BLaER1 (cell line): ENCODE measurements at regions not wholly inside any gene's neighbourhood (a gene's known extent, or its start where the extent isn't known, plus 50 kb on each side); places are given as distances from the start of the nearest gene placed in this dataset.
"Not testable (repeated sequence)": the region's sequence is repeated elsewhere in the genome, so short reads cannot be mapped to it uniquely, and the experiment has no call there.

Experiments
- H3K27ac ChIP-seq: shearing (Covaris generic); formaldehyde crosslinking; 2 replicates; pipeline ENCODE4 v1.8.1; 2022
- H3K27me3 ChIP-seq: shearing (Covaris generic); formaldehyde crosslinking; 2 replicates; pipeline ENCODE4 v1.8.1; 2022
- H3K36me3 ChIP-seq: shearing (Covaris generic); formaldehyde crosslinking; 2 replicates; pipeline ENCODE4 v1.8.1; 2022
- H3K4me1 ChIP-seq: shearing (Covaris generic); formaldehyde crosslinking; 2 replicates; pipeline ENCODE4 v1.8.1; 2022
- H3K4me2 ChIP-seq: shearing (Covaris generic); formaldehyde crosslinking; 2 replicates; pipeline ENCODE4 v1.8.1; 2022
- H3K4me3 ChIP-seq: shearing (Covaris generic); formaldehyde crosslinking; 2 replicates; pipeline ENCODE4 v1.8.1; 2022
- H3K9ac ChIP-seq: shearing (Covaris generic); formaldehyde crosslinking; 2 replicates; pipeline ENCODE4 v1.8.1; 2022
- H3K9me3 ChIP-seq: shearing (Covaris generic); formaldehyde crosslinking; 2 replicates; pipeline ENCODE4 v1.8.1; 2022
- H4K20me1 ChIP-seq: shearing (Covaris generic); formaldehyde crosslinking; 2 replicates; pipeline ENCODE4 v1.8.1; 2022
- Cebpa-rat ChIP-seq: shearing (Covaris generic); IDR thresholded peaks from 2 replicates; pipeline ENCODE4 v1.8.1; 2022

GRCh38 chr1:244288663-244289062, 163.0 kb downstream of the ADSS2 start:
- H3K36me3 ChIP-seq = no peaks in the 10 kb centered on the region
- TF ChIP-seq Cebpa-rat = no peak
- H3K4me3 ChIP-seq = no peak overlapping the region
- no peaks in the 10 kb centered on the region for H4K20me1 ChIP-seq
- 0 out of 2 replicates have a peak, but pooled peaks cover 11% of the 10 kb centered on the region for H3K4me1 ChIP-seq
- H3K27ac ChIP-seq = no peak overlapping the region
- H3K9ac ChIP-seq = no peak overlapping the region
- peaks cover 18% of the 10 kb centered on the region for H3K9me3 ChIP-seq
- H3K27me3 ChIP-seq = no peaks in the 10 kb centered on the region
- H3K4me2 ChIP-seq = no peak overlapping the region

DNA sequence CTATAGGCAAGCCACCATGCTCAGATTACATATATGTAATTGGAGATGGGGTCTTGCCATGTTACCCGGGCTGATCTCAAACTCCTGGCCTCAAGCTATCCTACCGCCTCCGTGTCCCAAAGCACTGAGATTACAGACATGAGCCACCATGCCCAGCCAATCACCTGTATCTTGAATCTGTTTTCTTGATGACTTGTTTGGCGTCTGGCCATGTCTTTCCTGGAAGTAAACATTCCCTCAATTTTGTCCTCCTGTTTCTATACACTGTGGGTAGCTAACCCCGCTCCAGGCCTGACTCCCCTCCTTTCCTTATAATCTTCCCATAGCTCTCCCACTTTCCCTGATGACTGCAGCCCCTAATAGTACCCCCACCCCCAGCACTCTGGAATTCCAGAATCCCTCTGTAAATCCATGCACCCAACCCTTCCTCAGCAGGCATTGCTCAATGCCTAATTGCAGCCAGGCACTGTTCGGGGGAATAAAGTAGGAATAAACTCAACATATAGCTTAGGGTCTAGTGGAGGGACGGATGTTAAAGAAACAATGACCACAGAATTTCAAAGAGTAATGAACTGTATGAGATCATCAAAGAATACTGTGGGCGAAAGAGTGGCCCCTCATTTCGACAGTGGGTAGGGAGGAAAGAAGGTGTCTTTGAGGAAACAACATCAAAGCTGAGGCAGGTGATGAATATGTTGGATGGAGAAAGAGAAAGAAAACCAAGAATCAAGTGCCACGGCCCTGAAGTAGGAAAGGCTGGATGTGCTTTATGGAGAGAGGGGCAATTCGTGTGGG, 161.5 kb downstream of the ADSS2 start:
- peaks cover 18% of the 10 kb centered on the region for H3K9me3 ChIP-seq
- 0 out of 2 replicates have a peak, but pooled peaks cover 6% of the 10 kb centered on the region for H3K4me1 ChIP-seq
- H3K36me3 ChIP-seq = no peaks in the 10 kb centered on the region
- H3K27ac ChIP-seq = no peak overlapping the region
- no peak overlapping the region for H3K9ac ChIP-seq
- no peaks in the 10 kb centered on the region for H4K20me1 ChIP-seq
- H3K4me2 ChIP-seq = no peak overlapping the region
- TF ChIP-seq Cebpa-rat = no peak
- H3K4me3 ChIP-seq = no peak overlapping the region
- H3K27me3 ChIP-seq = no peaks in the 10 kb centered on the region

DNA sequence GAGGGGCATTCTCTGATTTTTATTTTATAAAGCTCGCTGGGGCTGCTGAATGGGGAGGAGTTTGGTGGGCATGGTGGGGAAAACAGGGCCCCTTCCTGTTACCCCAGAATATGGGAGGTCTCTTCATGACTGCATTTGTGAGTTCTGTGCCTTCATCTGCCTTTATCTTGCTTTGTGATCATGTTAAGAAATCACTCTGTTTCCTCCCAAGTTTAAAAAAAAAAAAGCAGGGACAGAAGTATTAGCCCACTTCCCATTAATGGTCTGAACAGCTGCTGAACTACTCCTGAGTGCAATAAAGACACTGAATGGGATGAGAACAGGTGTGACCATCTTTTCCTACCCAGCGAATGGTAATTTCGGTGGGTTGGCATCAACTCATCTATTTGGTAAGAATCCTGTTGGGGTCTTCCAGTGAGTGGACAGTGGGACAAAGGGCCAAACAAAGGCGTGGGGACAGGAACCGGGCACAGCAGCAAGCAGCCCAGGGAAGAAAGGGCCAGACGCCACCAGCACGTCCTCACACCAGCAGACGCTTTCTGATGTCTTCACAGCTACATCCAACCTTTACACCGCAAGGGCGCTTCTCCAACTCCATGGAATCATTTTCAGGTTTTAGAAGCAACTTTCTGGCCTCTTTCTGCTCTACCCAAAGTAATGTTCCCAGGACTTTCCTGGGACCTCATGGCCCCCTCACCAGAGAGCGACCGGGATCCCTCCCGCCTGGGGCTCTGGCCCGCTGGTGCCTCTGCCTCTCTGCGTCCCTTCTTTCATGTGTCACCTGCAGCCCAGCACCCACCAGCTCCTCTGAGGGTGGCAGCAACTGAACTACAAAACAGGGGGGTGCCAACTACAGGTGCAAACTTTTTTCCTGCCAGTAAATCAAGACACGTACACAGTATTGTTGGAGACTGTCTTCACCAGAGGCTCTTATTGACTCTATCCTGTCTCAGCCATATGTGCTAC, 160.2 kb downstream of the ADSS2 start:
- no peak overlapping the region for H3K27ac ChIP-seq
- H3K4me2 ChIP-seq = no peak overlapping the region
- H3K9ac ChIP-seq = no peak overlapping the region
- H3K4me1 ChIP-seq = 0 out of 2 replicates have a peak, but pooled peaks cover 6% of the 10 kb centered on the region
- H3K36me3 ChIP-seq = no peaks in the 10 kb centered on the region
- TF ChIP-seq Cebpa-rat = no peak
- H4K20me1 ChIP-seq = no peaks in the 10 kb centered on the region
- H3K27me3 ChIP-seq = no peaks in the 10 kb centered on the region
- no peak overlapping the region for H3K4me3 ChIP-seq
- H3K9me3 ChIP-seq = peaks cover 18% of the 10 kb centered on the region

GRCh38 chr1:244294599-244295224, 157.0 kb downstream of the ADSS2 start:
- Histone ChIP-seq H3K36me3 (no peaks in the 10 kb centered on the region), H3K4me2 (no peak overlapping the region), H3K27ac (no peak overlapping the region), H3K4me1 (peaks cover 21% of the 10 kb centered on the region; the same call in 1 of the 2 replicates), H4K20me1 (no peaks in the 10 kb centered on the region), H3K9me3 (peaks cover 5% of the 10 kb centered on the region), H3K27me3 (no peaks in the 10 kb centered on the region), H3K4me3 (no peak overlapping the region), H3K9ac (no peak overlapping the region; the same call in 1 of the 2 replicates)
- no peak for TF ChIP-seq Cebpa-rat

GRCh38 chr1:244296003-244296402, 155.7 kb downstream of the ADSS2 start:
- no peaks in the 10 kb centered on the region for H4K20me1 ChIP-seq
- H3K9ac ChIP-seq = no peak overlapping the region
- H3K27me3 ChIP-seq = no peaks in the 10 kb centered on the region
- H3K4me1 ChIP-seq = peaks cover 21% of the 10 kb centered on the region; the same call in 1 of the 2 replicates
- no peaks in the 10 kb centered on the region for H3K36me3 ChIP-seq
- H3K9me3 ChIP-seq = no peaks in the 10 kb centered on the region
- H3K27ac ChIP-seq = no peak overlapping the region
- no peak overlapping the region for H3K4me2 ChIP-seq
- no peak overlapping the region for H3K4me3 ChIP-seq
- TF ChIP-seq Cebpa-rat = no peak

DNA sequence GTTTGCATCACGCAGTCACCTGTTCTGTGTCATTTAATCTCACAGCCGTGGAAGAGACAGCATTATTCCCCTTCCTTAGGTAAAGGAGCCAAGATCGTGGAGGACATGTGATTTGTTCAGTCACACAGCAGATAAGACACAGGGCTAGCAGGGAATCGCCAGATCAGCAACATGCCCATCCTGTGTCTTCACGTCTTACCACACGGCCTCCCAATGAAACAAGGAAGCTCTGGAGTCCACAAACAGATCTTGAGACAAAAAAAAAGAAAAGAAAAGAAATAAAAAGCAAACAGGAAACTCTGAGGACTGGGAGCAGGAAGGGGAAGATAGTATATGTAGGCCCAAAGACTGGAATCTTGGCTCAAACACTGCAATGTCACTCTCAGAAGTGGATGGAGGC, 155.3 kb downstream of the ADSS2 start:
- Histone ChIP-seq H3K27ac (no peak overlapping the region), H3K36me3 (no peaks in the 10 kb centered on the region), H3K4me3 (no peak overlapping the region), H3K27me3 (no peaks in the 10 kb centered on the region), H3K9me3 (no peaks in the 10 kb centered on the region), H3K9ac (no peak overlapping the region), H3K4me1 (peaks cover 22% of the 10 kb centered on the region; the same call in 1 of the 2 replicates), H3K4me2 (no peak overlapping the region), H4K20me1 (no peaks in the 10 kb centered on the region)
- no peak for TF ChIP-seq Cebpa-rat

- Histone ChIP-seq H3K36me3 (no peaks in the 10 kb centered on the region), H3K4me2 (no peak overlapping the region), H3K27me3 (no peaks in the 10 kb centered on the region), H4K20me1 (no peaks in the 10 kb centered on the region), H3K9me3 (no peaks in the 10 kb centered on the region), H3K27ac (no peak overlapping the region), H3K4me3 (no peak overlapping the region), H3K9ac (no peak overlapping the region), H3K4me1 (peaks cover 28% of the 10 kb centered on the region; the same call in 1 of the 2 replicates)
- no peak for TF ChIP-seq Cebpa-rat
Observed at GRCh38 chr1:244297087-244297486, 154.6 kb downstream of the ADSS2 start.

DNA sequence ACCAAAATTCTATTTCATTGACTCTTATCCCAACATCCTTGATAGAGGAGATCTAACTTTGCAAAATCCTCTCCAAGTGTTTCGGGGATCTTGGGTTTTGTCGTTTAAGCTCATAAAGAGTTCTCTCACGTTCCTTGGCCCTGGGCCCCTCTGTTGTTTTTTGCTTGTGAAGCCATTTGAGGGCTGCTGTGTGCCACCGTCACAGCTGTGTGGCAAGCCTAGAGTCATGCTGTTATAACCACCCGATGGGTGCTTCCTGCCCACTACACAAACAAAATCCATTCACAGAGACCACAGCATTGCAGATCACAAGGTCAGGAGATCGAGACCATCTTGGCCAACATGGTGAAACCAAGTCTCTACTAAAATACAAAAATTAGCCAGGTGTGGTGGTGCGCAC, 154.1 kb downstream of the ADSS2 start:
- H3K9ac ChIP-seq = no peak overlapping the region
- peaks cover 27% of the 10 kb centered on the region; the same call in 1 of the 2 replicates for H3K4me1 ChIP-seq
- no peak overlapping the region for H3K4me2 ChIP-seq
- no peak for TF ChIP-seq Cebpa-rat
- no peaks in the 10 kb centered on the region for H3K9me3 ChIP-seq
- H3K4me3 ChIP-seq = no peak overlapping the region
- H4K20me1 ChIP-seq = no peaks in the 10 kb centered on the region
- no peak overlapping the region for H3K27ac ChIP-seq
- H3K36me3 ChIP-seq = no peaks in the 10 kb centered on the region
- H3K27me3 ChIP-seq = no peaks in the 10 kb centered on the region

GRCh38 chr1:244300029-244300375, 151.7 kb downstream of the ADSS2 start:
- H3K4me2 ChIP-seq = peak overlapping the region; percentile 71; the same call in 1 of the 2 replicates
- not testable (repeated sequence) for H3K9ac ChIP-seq, H3K36me3 ChIP-seq, H3K27ac ChIP-seq, H3K9me3 ChIP-seq, H4K20me1 ChIP-seq, H3K27me3 ChIP-seq
- H3K4me3 ChIP-seq = 0 out of 2 replicates have a peak overlapping the region, but pooled peaks have one; percentile 45
- peaks cover 24% of the 10 kb centered on the region; the same call in 1 of the 2 replicates for H3K4me1 ChIP-seq
